T-cell (primary cell): ENCODE measurements at regions not wholly inside any gene's neighbourhood (a gene's known extent, or its start where the extent isn't known, plus 50 kb on each side); places are given as distances from the start of the nearest gene placed in this dataset.
"Not testable (repeated sequence)": the region's sequence is repeated elsewhere in the genome, so short reads cannot be mapped to it uniquely, and the experiment has no call there.

Experiments used
- ATAC-seq, 4 experiments: fragments of 200-7000 bp in 3 of 4; fragments of 150-1000 bp in 1 of 4; cut with Tn5 transposase; replicated peaks in 1 of 4; 1 replicate in 3 of 4; 2 replicates in 1 of 4; pipeline ENCODE4 v1.10.0; 2021; ENCODE audit warnings: moderate library complexity in 3 of 4, mild to moderate bottlenecking in 2 of 4, moderate number of reproducible peaks in 1 of 4
- CTCF ChIA-PET, 2 donors: fragments of 300-600 bp; sonication (Branson Sonifier 250); formaldehyde crosslinking; loops; one replicate each; lab custom pipeline; 2022; ENCODE audit warnings: antibody characterized with exemption in 2 of 2; lab: Charles Lee
- POLR2A ChIA-PET, 2 donors: fragments of 300-600 bp; sonication (Branson Sonifier 250); formaldehyde crosslinking; loops; one replicate each; lab custom pipeline; 2022; ENCODE audit warnings: antibody characterized with exemption in 2 of 2; lab: Charles Lee
- DNase-seq, 35 experiments: peaks; one replicate each; pipeline versions ENCODE4 v3.0.0 to v3.0.0-alpha.2; 2013 to 2023
- H3K27ac ChIP-seq: one replicate; pipeline ENCODE4 v1.5.1; 2013; ENCODE audit warnings: low read length
- H3K27me3 ChIP-seq, 2 experiments: replicated peaks in 1 of 2; 1 replicate in 1 of 2; 2 replicates in 1 of 2; pipeline versions ENCODE4 v1.6.1 to v1.7.0; 2013; ENCODE audit warnings: low read length in 1 of 2, mixed read lengths in 1 of 2; ENCODE audit not compliant: control insufficient read depth in 2 of 2, insufficient read depth in 2 of 2; ENCODE audit errors: extremely low read depth in 1 of 2
- H3K36me3 ChIP-seq, 2 donors: 1 replicate in 1 of 2; 2 replicates in 1 of 2; pipeline versions ENCODE4 v1.6.1 to v1.7.0; 2013; ENCODE audit warnings: low read length in 1 of 2; ENCODE audit not compliant: control insufficient read depth in 2 of 2, insufficient read depth in 1 of 2; ENCODE audit errors: extremely low read depth in 1 of 2
- H3K4me1 ChIP-seq, 2 experiments: 1 replicate in 1 of 2; 2 replicates in 1 of 2; pipeline versions ENCODE4 v1.6.1 to v1.7.0; 2013; ENCODE audit warnings: low read length in 2 of 2, mixed read lengths in 1 of 2; ENCODE audit not compliant: insufficient read depth in 2 of 2, control insufficient read depth in 1 of 2; ENCODE audit errors: extremely low read depth in 1 of 2
- H3K4me3 ChIP-seq, 2 donors: 1 replicate in 1 of 2; 2 replicates in 1 of 2; pipeline versions ENCODE4 v1.5.1 to v1.7.0; 2013; ENCODE audit warnings: mild to moderate bottlenecking in 2 of 2, low read length in 1 of 2, moderate library complexity in 1 of 2; ENCODE audit not compliant: control insufficient read depth in 1 of 2; ENCODE audit errors: extremely low read depth in 1 of 2
- H3K9me3 ChIP-seq: 2 replicates; pipeline ENCODE4 v1.7.0; 2013
- H3K27ac Mint-ChIP-seq, 2 donors: one replicate each; pipeline ENCODE4 v1.8.0; 2020 to 2021; ENCODE audit warnings: mild to moderate bottlenecking in 2 of 2, mixed read lengths in 2 of 2
- H3K27me3 Mint-ChIP-seq, 2 donors: one replicate each; pipeline ENCODE4 v1.8.0; 2021 to 2022; ENCODE audit warnings: mixed read lengths in 2 of 2
- H3K36me3 Mint-ChIP-seq: one replicate; pipeline ENCODE4 v1.8.0; 2021; ENCODE audit warnings: mixed read lengths
- H3K4me1 Mint-ChIP-seq, 3 donors: one replicate each; pipeline ENCODE4 v1.8.0; 2020 to 2022; ENCODE audit warnings: mixed read lengths in 3 of 3, mild to moderate bottlenecking in 1 of 3
- H3K4me3 Mint-ChIP-seq, 3 donors: one replicate each; pipeline ENCODE4 v1.8.0; 2020 to 2022; ENCODE audit warnings: mild to moderate bottlenecking in 3 of 3, mixed read lengths in 3 of 3, moderate library complexity in 3 of 3
- H3K9me3 Mint-ChIP-seq, 3 donors: one replicate each; pipeline ENCODE4 v1.8.0; 2020 to 2022; ENCODE audit warnings: mixed read lengths in 3 of 3
- WGBS: methylation state at CpG from one replicate; pipeline ENCODE4 v1.1.5; 2013; ENCODE audit warnings: missing lambda C conversion rate; ENCODE audit not compliant: insufficient coverage; 5-methylcytosine and 5-hydroxymethylcytosine counted together

GRCh38 chr4:152181150-152181549, 354.7 kb downstream of the FBXW7 start:
- Mint-ChIP-seq H3K36me3 (no peaks in the 10 kb centered on the region), H3K27ac (peak overlapping the region in 1 of 2 donors; percentile 1), H3K9me3 (no peaks in the 10 kb centered on the region), H3K4me3 (no peak overlapping the region), H3K27me3 (no peaks in the 10 kb centered on the region), H3K4me1 (peaks cover 23 to 51% (median 23%) of the 10 kb centered on the region in 3 donors)
- ATAC-seq (no peak), DNase-seq (no peak)
- no peak overlapping the region for H3K4me3 ChIP-seq
- ChIA-PET CTCF (no interaction called here), POLR2A (no interaction called here)
- H3K27me3 ChIP-seq: no peaks in the 10 kb centered on the region
- H3K4me1 ChIP-seq: peaks cover 10 to 13% of the 10 kb centered on the region in 2 experiments
- H3K9me3 ChIP-seq: no peaks in the 10 kb centered on the region
- no peak overlapping the region for H3K27ac ChIP-seq
- no peaks in the 10 kb centered on the region for H3K36me3 ChIP-seq
- WGBS: 81% methylated on average over 5 of the region's 7 CpGs

DNA sequence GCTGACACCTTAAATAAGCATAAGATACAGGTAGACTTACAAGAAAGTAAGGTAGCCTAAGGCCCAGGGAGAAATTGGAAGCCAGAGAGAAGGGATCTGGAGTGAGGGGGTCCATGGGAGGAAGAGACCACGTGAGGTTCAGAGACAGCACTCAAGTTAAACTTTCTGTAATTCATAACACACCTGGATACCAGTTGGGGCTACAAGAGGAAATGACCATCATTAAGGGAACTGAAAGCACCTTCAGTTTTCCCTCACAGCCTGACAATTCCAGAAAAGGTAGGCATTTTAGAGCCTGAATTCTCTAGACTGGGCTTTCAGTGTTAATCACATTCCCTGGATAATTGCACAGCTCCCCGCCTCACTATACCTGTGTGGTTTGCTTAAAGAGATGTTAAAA, 355.5 kb downstream of the FBXW7 start:
- Histone ChIP-seq H3K27ac (no peak overlapping the region), H3K4me1 (peaks cover 10% of the 10 kb centered on the region in 2 experiments), H3K4me3 (no peak overlapping the region), H3K36me3 (no peaks in the 10 kb centered on the region), H3K27me3 (no peaks in the 10 kb centered on the region), H3K9me3 (no peaks in the 10 kb centered on the region)
- POLR2A ChIA-PET: no interaction called here
- H3K36me3 Mint-ChIP-seq: no peaks in the 10 kb centered on the region
- H3K4me1 Mint-ChIP-seq: peaks cover 16 to 44% (median 20%) of the 10 kb centered on the region in 3 donors
- H3K4me3 Mint-ChIP-seq: no peak overlapping the region
- WGBS: no CpG with 5 or more reads among the region's 2 CpGs
- H3K9me3 Mint-ChIP-seq: no peaks in the 10 kb centered on the region
- H3K27ac Mint-ChIP-seq: no peak overlapping the region
- DNase-seq (no peak), ATAC-seq (no peak)
- CTCF ChIA-PET: no interaction called here
- H3K27me3 Mint-ChIP-seq: no peaks in the 10 kb centered on the region

DNA sequence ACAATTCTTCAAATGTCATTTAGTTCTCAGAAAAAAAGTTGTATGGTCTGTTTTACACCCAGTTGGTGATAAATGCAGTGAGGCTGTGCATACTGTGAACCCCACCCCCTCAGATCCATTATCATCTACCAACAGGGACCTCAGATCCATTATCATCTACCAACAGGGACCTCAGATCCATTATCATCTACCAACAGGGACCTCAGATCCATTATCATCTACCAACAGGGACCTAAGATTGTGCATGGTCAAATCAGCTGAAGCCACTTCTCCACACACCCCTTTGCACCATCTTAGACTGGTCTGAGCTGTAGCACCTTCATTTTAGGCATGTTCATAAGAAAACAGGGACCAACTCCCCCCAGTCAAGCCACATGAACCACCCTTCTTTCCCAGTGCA, 358.4 kb downstream of the FBXW7 start:
- H3K4me3 ChIP-seq, ATAC-seq, H3K4me1 ChIP-seq, H3K36me3 ChIP-seq, H3K9me3 Mint-ChIP-seq, H3K27me3 Mint-ChIP-seq, H3K27ac Mint-ChIP-seq, H3K4me3 Mint-ChIP-seq, H3K27me3 ChIP-seq, H3K9me3 ChIP-seq, DNase-seq, CTCF ChIA-PET, H3K27ac ChIP-seq, H3K36me3 Mint-ChIP-seq, POLR2A ChIA-PET: not testable (repeated sequence)
- H3K4me1 Mint-ChIP-seq: peaks cover 3 to 23% (median 5%) of the 10 kb centered on the region in 3 donors

DNA sequence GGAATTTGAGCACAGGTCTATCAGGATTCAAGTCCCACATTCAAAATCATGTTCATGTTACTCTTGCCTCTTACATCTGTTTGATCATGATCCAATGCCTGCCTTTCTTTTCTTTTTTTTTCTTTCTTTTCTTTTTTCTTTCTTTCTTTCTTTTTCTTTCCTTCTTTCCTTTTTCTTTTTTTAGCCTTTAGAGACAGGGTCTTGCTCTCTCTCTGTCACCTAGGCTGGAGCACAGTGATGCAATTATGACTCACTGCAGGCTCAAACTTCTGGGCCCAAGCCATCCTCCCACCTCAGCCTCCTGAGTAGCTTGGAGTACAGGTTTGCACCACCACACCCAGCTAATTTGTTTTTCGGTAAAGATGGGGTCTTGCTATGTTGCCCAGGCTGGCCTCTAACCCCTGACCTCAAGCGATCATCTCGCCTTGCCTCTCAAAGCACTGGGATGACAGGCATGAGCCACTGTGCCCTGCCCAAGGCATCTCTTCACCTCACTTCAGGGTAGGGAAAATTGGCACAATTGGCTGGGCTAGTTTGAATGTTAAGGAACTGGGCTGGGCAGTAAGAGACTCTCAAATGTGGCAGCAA, 359.2 kb downstream of the FBXW7 start:
- 91% methylated on average over 3 of the region's 3 CpGs for WGBS
- peaks cover 3 to 23% (median 5%) of the 10 kb centered on the region in 3 donors for H3K4me1 Mint-ChIP-seq
- H3K4me3 ChIP-seq: no peak overlapping the region
- no peaks in the 10 kb centered on the region for H3K27me3 ChIP-seq
- H3K36me3 Mint-ChIP-seq: no peaks in the 10 kb centered on the region
- H3K9me3 Mint-ChIP-seq: no peaks in the 10 kb centered on the region
- no peaks in the 10 kb centered on the region for H3K36me3 ChIP-seq
- H3K27ac Mint-ChIP-seq: no peak overlapping the region
- no peak for ATAC-seq
- H3K9me3 ChIP-seq: no peaks in the 10 kb centered on the region
- no peak overlapping the region for H3K27ac ChIP-seq
- no peaks in the 10 kb centered on the region for H3K27me3 Mint-ChIP-seq
- no peak for DNase-seq
- H3K4me3 Mint-ChIP-seq: no peak overlapping the region
- ChIA-PET CTCF (no interaction called here), POLR2A (interaction anchor here in 1 of 2 donors (0.6 kb wide), 1 partner anchor 46 kb away, joined by 3 read pairs; no protein-coding TSS in a partner anchor)
- peaks cover 0 to 4% of the 10 kb centered on the region in 2 experiments for H3K4me1 ChIP-seq

GRCh38 chr4:152175586-152175985, 360.3 kb downstream of the FBXW7 start:
- ChIA-PET POLR2A (no interaction called here), CTCF (interaction anchor here (0.6 to 0.7 kb wide), 2 partner anchors 172 to 173 kb away, joined by 3 to 4 read pairs; no protein-coding TSS in a partner anchor)
- Mint-ChIP-seq H3K4me3 (no peak overlapping the region), H3K9me3 (no peaks in the 10 kb centered on the region), H3K27me3 (no peaks in the 10 kb centered on the region), H3K4me1 (peaks cover 3 to 23% (median 5%) of the 10 kb centered on the region in 3 donors), H3K27ac (no peak overlapping the region), H3K36me3 (no peaks in the 10 kb centered on the region)
- Histone ChIP-seq H3K9me3 (no peaks in the 10 kb centered on the region), H3K4me1 (peaks cover 0 to 4% of the 10 kb centered on the region in 2 experiments), H3K27me3 (no peaks in the 10 kb centered on the region), H3K4me3 (no peak overlapping the region), H3K36me3 (no peaks in the 10 kb centered on the region), H3K27ac (no peak overlapping the region)
- no peak for DNase-seq
- no peak for ATAC-seq
- WGBS: no CpG with 5 or more reads among the region's 2 CpGs

GRCh38 chr4:152172146-152172545, 363.7 kb downstream of the FBXW7 start:
- no peak for ATAC-seq
- no peaks in the 10 kb centered on the region for H3K4me1 Mint-ChIP-seq
- Histone ChIP-seq H3K4me3 (no peak overlapping the region), H3K36me3 (no peaks in the 10 kb centered on the region), H3K27me3 (peaks cover 0 to 2% of the 10 kb centered on the region in 2 experiments), H3K4me1 (no peaks in the 10 kb centered on the region), H3K9me3 (no peaks in the 10 kb centered on the region), H3K27ac (no peak overlapping the region)
- no peak for DNase-seq
- WGBS: 100% methylated on average over 2 of the region's 6 CpGs
- no peaks in the 10 kb centered on the region for H3K27me3 Mint-ChIP-seq
- ChIA-PET CTCF (no interaction called here), POLR2A (interaction anchor here in 1 of 2 donors (0.6 kb wide), 1 partner anchor 562 kb away, joined by 3 read pairs; no protein-coding TSS in a partner anchor)
- H3K9me3 Mint-ChIP-seq: no peaks in the 10 kb centered on the region
- no peak overlapping the region for H3K27ac Mint-ChIP-seq
- H3K36me3 Mint-ChIP-seq: no peaks in the 10 kb centered on the region
- no peak overlapping the region for H3K4me3 Mint-ChIP-seq
